Head of caudate nucleus (tissue), 42 donors: ENCODE measurements at regions not wholly inside any gene's neighbourhood (a gene's known extent, or its start where the extent isn't known, plus 50 kb on each side); places are given as distances from the start of the nearest gene placed in this dataset.
"Not testable (repeated sequence)": the region's sequence is repeated elsewhere in the genome, so short reads cannot be mapped to it uniquely, and the experiment has no call there.

ENCODE experiments used
- DNase-seq, 42 donors: peaks; one replicate each; pipeline versions ENCODE4 v3.0.0 to v3.0.0-alpha.2; 2020 to 2021; ENCODE audit warnings: mixed read lengths in 7 of 42
- intact Hi-C: fragments of 100-400 bp; cut with DNase I; formaldehyde crosslinking; loops from one replicate; pipeline ENCODE4 v1.15.0; 2022

GRCh38 chr5:79924936-79925893 lies 65.8 kb downstream of the MTX3 start:
- intact Hi-C loops: no loop called here
- DNase-seq: peak in 11 of 42 donors; percentile 13 to 51 (median 28)

- intact Hi-C loops: no loop called here
- no peak for DNase-seq
Measured at GRCh38 chr5:79923431-79923830, 67.6 kb downstream of the MTX3 start.

- intact Hi-C loops: no loop called here
- DNase-seq: peak in 25 of 42 donors; percentile 10 to 71 (median 43)
Measured at GRCh38 chr5:79922626-79923025, 68.4 kb downstream of the MTX3 start.

GRCh38 chr5:79907452-79907851 lies 83.6 kb downstream of the MTX3 start:
- DNase-seq, intact Hi-C loops: not testable (repeated sequence)

GRCh38 chr5:79902571-79902970 lies 88.5 kb downstream of the MTX3 start:
- intact Hi-C loops, DNase-seq: not testable (repeated sequence)

GRCh38 chr5:79901631-79902030 lies 89.4 kb downstream of the MTX3 start:
- intact Hi-C loops: no loop called here
- no peak for DNase-seq

- DNase-seq: no peak
- intact Hi-C loops: no loop called here
Measured at GRCh38 chr5:79898611-79899010, 92.5 kb downstream of the MTX3 start.

GRCh38 chr5:79893976-79894375 lies 97.1 kb downstream of the MTX3 start:
- DNase-seq: no peak
- intact Hi-C loops: no loop called here

GRCh38 chr5:79893485-79893884 lies 97.6 kb downstream of the MTX3 start:
- no peak for DNase-seq
- intact Hi-C loops: no loop called here

- intact Hi-C loops: no loop called here
- no peak for DNase-seq
Measured at GRCh38 chr5:79890930-79891249, 100.2 kb downstream of the MTX3 start.

- intact Hi-C loops: no loop called here
- DNase-seq: peak in 3 of 42 donors; percentile 1 to 16 (median 16)
Measured at GRCh38 chr5:79890119-79890929, 100.7 kb downstream of the MTX3 start.

GRCh38 chr5:79888643-79889042 lies 102.4 kb downstream of the MTX3 start:
- intact Hi-C loops: no loop called here
- DNase-seq: no peak

- no peak for DNase-seq
- intact Hi-C loops: no loop called here
Measured at GRCh38 chr5:79886925-79887655, 104.0 kb downstream of the MTX3 start.

GRCh38 chr5:79886456-79886855 lies 104.6 kb downstream of the MTX3 start:
- DNase-seq: no peak
- intact Hi-C loops: no loop called here

- intact Hi-C loops, DNase-seq: not testable (repeated sequence)
Measured at GRCh38 chr5:79879880-79880279, 111.2 kb downstream of the MTX3 start.

GRCh38 chr5:79878721-79879336 lies 112.2 kb downstream of the MTX3 start:
- DNase-seq: peak in 1 of 42 donors; percentile 11
- intact Hi-C loops: no loop called here

- intact Hi-C loops: no loop called here
- no peak for DNase-seq
Measured at GRCh38 chr5:79878136-79878679, 112.9 kb downstream of the MTX3 start.

GRCh38 chr5:79876456-79876855 lies 114.6 kb downstream of the MTX3 start:
- intact Hi-C loops: no loop called here
- DNase-seq: no peak

- DNase-seq: no peak
- intact Hi-C loops: no loop called here
Measured at GRCh38 chr5:79875230-79875629, 115.8 kb downstream of the MTX3 start.
